HG02973 (cell line): ENCODE measurements at regions not wholly inside any gene's neighbourhood (a gene's known extent, or its start where the extent isn't known, plus 50 kb on each side); places are given as distances from the start of the nearest gene placed in this dataset.
"Not testable (repeated sequence)": the region's sequence is repeated elsewhere in the genome, so short reads cannot be mapped to it uniquely, and the experiment has no call there.

Experiments
- ATAC-seq: cut with Tn5 transposase; IDR thresholded peaks from one replicate; pipeline ENCODE4 v1.9.1; 2021; ENCODE audit warnings: moderate library complexity; ENCODE audit not compliant: unreplicated experiment

DNA sequence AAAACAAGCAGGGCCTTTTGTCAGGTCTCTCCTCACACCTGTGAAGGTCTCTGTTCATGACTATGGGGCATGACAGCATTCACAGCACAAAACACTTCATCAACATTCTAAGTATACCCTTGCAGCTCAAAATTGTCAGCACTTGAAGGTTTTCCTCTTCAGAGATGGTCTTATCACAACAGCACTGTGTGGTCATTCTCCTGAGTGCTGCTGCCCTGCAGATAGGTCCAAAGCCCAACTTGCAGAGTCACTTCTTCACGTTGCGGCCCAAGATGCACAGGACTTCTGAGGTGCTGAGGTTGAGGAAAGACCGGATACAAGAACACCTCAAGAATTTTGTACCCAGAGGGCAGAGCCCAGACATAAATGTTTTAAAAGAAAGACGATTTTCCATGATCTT, 574.5 kb downstream of the UQCRFS1 start:
- ATAC-seq = no peak

DNA sequence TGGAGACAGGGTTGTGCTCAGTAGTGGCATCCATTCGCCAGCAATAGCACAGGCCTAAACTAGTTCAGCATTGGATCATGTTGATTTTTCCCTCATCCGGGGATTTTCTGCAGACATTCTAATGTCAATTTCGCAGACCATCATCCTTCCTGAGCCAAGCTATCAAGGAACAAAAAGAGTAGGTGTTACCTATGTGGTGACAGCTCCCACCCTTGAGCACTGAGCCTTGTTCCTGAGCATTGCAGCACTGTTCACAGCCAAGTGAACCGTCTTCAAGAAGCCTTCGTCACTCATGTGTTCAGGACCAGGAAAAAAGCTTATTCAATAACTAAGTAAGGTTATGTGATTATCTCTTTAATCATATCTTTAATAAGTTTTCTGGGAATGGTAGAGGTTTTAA, 576.2 kb downstream of the UQCRFS1 start:
- ATAC-seq = no peak

DNA sequence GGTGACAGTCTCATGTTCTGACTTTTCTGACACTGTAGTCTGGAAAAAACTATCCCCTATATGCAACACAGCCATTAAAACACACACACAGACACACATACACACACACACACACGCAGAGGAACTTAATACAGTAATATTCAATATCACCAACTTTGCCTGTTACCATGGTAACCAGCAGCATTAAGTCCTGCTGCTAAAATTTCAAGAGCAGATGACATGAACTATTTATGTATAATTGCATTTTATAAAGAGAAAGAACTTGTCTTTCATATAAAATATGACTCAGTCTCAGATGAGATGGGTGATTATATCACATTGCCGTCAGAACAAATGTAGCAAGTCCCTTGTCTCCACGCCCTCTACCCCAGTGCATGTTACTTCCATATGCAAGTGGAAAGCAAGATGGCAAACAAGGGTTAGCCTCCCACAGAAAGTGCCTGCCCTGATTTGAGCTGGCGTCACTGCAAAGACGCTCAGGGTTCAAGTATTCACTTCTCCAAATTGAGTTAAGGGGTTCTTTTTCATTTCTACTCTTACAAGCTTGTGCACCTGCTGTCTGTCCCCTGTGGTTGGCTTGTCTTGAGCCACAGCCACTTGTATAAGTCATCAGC, 576.8 kb downstream of the UQCRFS1 start:
- no peak for ATAC-seq

DNA sequence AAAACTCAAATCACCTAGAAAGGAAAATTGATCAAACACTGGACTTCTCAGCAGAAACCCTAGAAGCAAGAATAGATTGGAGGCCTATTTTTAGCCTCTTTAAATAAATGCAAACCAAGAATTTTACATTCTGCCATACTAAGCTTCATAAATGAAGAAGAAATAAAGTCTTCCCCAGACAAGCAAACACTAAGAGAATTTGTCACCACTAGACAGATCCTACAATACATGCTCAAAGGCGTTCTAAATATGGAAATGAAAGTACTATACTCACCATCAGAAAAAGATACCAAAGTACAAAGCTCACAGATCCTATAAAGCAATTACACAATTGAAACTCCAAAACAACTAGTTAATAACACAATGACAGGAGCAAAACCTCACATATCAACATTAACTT, 578.1 kb downstream of the UQCRFS1 start:
- no peak for ATAC-seq

DNA sequence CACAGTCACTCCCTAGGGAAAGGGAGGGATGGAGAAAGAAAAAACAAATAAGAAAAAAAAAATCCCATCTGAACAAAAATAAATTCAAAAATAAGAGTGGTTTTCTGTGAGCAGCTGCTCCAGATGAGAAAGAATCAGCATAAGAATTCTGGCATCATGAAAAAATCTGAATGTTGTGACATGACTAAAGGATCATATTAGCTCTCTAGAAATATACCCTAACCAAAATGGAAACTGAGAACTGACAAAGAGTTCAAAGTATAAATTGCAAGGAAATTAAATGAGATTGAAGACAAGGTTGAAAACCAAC, 579.0 kb downstream of the UQCRFS1 start:
- ATAC-seq = no peak

DNA sequence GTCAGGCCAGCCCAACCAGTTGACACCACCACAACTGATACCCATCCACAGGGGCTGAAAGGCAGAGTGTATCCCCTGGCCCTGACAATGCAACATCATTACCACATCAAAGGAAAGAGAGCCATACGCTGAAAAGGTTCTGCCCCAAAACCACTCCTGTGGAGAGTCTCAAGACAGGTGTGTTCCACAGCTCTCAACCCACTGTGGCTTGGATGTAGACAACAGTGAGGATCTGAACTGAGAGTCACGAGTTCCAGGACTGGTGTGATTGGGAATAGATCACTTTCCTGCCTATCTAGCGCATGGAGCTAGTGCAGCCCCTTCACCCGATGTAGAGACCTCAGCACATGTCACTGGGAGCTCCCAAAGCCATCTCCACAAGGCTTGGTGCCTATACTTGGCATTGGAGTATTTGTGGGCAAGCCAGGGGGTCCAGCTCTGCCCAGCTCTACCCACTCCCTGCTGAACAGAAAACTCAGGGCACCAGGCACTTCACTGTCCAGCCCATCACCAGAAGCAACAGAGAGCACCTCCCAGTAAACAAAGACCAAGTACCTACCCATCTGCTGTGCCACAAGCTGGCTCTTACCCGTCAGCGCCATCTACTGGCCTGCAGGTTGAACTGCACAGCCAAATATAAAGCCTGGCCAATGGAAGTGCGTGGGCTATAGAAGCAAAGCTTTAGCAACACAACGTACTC, 579.5 kb downstream of the UQCRFS1 start:
- ATAC-seq = no peak

DNA sequence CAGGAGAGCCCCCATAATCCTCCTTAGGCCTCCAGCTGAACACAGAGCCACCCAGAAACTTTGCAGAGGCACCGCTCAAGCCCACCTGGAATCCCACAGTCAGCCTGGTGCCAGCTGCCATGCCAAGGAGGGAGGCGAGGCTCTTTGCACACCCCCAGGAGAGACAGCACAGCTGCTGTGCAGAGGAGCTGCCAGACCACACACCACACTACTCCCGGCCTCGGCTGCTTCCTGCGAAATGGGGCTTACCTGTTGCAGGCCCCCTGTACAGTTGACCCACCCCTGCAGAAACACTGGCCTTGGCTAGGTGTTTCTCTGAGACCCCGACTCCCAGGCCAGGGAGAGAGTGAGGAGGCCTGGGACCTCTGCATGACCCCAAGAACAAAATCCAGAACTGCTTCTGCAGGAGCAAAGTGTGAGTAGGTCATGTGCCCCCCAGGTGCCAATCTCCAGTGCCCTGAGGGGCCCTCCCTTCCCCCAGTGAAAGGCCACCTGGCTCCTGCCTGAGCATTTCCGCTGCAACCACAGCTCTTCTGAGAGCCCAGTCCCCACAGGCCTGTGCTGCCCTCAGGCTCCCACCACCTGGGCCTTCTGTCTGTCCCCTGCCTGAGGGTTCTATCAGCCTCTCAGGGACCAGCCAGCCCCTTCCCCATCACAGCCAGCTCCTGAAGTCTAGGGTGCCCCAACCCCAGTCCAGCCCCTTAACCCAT, 580.4 kb downstream of the UQCRFS1 start:
- no peak for ATAC-seq

DNA sequence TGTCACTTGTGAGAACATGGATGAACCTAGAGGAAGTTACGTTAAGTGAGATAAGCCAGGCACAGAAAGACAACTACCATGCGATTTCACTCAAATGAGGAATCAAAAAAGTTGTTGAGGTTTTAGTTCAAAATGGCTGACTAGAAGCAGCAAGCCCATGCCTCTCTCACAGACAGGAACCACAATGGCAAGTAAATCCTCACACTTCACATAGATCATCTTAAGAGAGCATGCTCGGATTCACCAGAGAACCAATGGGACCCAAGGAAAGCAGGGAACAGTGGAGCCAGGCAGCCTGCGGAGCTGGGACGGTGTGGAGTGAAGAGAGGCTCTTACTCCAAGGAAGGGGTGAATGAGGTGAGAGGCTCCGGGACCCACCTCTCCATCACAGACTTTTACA, 581.0 kb downstream of the UQCRFS1 start:
- no peak for ATAC-seq

DNA sequence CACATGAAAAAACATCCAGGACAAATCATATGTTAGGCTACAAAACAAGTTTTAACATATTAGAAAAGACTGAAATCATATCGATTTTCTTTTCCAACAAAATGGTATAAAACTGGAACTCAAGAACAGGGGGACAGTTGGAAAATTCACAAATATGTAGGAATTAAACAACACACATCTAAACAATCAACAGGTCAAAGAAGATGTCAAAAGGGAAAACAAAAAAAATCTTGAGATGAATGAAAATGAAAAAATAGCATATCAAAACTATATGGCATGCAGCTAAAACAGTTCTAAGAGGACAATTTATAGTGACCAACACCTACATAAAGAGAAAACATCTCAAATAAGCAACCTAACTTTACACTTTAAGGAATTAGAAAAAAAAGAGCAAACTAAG, 585.3 kb downstream of the UQCRFS1 start:
- ATAC-seq = no peak

DNA sequence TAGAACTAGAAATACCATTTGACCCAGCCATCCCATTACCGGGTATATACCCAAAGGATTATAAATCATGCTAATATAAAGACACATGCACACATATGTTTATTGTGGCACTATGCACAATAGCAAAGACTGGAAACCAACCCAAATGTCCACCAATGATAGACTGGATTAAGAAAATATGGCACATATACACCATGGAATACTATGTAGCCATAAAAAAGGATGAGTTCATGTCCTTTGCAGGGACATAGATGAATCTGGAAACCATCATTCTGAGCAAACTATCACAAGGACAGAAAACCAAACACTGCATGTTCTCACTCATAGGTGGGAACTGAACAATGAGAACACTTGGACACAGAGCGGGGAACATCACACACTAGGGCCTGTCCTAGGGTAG, 586.5 kb downstream of the UQCRFS1 start:
- not testable (repeated sequence) for ATAC-seq

DNA sequence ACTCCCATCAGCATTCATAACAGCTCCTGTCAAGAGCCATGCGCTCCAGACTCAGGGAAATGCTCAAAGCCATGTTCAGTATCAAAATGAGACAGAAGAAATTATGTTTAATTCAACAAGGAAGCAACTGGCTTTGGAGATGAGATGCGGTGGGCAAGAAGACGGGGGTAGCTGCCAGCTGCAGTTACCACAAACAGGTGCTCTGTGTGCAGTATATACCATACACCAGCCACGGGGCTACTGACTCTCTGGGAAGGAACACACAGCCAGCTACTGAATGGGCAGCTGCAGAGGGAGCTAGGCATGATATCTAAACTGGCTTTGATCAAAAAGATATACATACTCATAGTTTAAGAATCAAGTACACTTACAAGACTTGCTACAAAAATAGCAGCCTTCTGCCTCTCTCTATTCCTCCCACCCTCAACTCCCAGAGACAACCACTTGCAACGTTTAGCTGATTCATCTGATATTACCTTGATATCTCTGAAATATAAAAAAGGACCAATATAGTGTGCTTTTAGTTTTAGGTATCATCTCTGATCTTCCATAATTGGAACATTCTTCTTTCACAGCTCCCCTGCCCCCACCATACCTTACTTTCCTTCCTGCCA, 593.0 kb downstream of the UQCRFS1 start:
- no peak for ATAC-seq

DNA sequence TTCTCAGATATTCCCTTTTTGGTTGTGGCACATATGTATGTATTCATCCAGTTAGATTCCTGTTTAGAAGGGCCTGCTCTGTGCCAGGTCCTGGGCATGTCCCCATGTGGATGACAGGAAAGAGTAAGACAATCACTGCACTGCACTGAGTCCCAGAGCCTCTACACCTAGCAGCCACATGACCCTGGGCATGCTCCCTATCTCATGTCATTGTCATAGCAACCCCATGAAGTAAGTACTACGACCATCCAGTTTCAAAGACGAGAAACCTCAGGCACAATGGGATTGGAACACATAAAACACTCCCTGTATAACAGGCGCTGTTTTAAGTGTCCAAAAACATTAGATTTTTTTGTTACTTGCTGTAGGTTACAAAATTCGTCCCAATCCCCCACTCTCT, 594.4 kb downstream of the UQCRFS1 start:
- ATAC-seq = no peak

DNA sequence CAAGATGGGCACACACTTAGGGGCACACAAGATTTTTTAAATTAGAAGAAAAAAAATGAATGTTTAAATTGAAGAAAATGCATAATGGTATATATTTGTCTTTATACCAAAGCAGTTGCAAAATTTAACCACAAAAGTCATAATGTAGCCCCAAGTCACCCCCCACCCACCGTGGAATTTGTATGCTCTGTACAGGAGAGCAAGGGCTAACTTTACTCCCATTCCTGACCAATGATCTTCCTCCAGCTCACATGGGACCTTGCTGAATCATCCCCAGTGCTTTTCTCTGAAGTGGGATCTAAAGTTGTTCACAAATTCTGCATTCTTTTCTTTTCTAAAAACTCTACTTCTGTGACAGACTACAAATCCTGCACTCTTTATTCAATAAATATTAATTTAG, 597.0 kb downstream of the UQCRFS1 start:
- no peak for ATAC-seq

DNA sequence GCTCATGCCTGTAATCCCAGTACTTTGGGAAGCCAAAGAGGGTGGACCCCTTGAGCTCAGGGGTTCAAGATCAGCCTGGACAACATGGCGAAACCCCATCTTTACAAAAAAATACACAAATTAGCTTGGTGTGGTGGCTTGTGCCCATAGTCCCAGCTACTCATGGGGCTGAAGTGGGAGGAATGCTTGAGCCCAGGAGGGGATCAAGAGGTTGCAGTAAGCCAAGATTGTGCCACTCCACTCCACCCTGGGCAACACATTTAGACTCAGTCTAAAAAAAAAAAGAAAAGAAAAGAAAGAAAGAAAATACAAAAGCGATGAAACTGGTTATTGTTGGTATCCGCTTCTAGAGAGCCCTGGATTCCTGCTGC, 597.4 kb downstream of the UQCRFS1 start:
- no peak for ATAC-seq

DNA sequence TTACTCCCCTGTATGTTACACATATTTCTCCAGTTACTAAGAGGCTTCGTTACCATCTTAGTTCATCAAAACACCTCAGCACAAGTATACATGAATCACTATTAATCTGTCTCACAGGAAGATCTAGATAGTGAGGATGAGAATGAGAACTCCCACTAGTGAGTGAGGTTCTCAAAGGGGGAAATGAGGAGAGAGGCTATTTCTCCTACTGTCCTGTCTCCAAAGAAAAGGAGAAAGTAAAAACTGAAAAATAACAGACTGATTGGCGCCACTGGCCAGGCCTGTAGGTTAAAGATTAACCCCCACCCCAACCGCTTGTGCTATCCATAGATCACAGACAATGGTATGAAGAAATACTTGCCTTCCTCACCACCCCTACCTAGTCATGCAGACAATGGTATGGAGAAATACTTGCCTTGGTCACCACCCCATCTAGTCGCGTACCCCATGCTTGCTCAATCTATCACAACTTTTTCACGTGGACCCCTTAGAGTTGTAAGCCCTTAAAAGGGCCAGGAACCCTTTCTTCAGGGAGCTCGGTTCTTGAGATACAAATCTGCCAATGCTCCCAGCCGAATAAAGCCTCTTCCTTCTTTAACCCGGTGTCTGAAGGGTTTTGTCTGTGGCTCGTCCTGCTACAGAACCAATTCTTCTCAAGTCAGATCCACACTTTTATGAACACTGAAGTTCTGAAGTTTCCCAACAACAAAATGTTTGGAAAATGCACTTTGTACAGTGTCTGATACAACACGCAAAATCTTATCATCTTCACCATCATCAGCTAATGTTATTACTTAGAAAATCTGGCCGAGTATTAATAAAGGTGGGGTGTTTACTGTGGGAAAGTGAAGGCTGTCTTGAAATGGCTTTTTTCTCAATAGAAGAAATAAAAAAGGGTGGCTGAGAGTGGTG, 598.1 kb downstream of the UQCRFS1 start:
- ATAC-seq = no peak

DNA sequence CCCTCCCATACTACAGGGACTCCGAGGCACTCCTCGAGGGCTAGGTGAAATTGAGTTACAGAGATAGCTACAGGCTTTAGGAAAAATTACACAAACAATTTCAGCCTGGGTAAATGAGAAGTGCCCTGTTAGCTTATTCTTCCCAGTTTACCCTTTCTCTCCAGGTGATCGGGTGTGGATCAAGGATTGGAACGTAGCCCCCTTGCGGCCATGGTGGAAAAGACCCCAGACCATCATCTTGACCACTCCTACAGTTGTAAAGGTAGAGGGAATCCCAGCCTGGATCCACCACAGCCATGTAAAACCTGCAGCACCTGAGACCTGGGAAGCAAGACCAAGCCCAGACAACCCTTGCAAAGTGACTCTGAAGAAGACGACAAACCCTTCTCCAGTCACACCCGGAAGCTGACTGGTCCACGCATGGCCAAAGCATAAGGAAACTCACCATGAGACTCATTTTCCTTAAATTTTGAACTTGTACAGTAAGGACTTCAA, 600.6 kb downstream of the UQCRFS1 start:
- no peak for ATAC-seq

DNA sequence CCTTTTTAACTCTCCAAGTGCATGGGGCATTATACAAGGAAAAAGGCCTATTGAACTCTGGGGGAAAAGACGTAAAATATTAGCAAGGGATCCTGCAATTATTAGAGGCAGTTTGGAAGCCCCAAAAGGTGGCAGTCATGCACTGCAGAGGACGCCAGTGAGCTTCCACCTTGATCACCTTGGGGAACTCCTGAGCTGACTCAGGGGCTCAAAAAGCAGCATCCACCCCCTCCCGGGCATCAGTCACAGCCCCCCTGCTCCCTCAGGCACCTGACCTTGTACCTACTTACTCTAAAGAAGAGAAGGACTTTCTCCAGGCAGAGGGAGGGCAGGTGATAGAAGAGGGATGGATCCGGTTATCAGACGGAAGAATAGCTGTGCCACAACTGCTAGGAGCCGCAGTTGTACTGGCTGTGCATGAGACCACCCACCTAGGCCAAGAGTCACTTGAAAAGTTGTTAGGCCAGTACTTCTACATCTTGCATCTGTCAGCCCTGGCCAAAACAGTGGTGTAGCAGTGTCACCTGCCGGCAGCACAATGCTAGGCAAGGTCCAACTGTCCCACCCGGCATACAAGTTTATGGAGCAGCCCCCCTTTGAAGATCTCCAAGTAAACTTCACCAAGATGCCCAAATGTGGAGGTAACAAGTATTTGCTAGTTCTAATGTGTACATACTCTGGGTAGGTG, 601.6 kb downstream of the UQCRFS1 start:
- not testable (repeated sequence) for ATAC-seq

DNA sequence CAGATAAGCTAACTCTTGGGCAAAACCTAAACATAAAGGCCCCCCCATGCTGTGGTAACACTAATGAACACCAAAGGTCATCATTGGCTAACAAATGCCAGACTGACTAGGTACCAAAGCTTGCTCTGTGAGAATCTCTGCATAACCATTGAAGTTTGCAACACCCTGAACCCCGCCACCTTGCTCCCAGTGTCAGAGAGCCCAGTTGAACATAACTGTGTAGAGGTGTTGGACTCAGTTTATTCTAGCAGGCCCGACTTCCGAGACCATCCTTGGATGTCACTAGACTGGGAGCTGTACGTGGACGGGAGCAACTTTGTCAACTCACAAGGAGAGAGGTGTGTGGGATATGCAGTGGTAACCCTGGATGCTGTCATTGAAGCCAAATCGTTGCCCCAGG, 602.2 kb downstream of the UQCRFS1 start:
- no peak for ATAC-seq

DNA sequence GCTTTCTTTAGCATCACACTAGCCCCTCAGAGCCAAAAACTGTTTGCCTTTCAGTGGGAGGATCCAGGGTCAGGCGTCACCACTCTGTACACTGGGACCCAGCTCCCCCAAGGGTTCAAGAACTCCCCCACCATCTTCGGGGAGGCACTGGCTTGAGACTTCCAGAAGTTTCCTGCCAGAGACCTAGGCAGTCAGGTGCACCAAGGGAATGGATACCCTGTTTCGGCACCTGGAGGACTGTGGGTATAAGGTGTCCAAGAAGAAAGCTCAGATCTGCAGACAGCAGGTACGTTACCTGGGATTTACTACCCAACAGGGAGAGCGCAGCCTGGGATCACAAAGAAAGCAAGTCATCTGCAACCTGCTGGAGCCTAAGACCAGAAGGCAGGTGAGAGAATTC, 603.0 kb downstream of the UQCRFS1 start:
- ATAC-seq = no peak

DNA sequence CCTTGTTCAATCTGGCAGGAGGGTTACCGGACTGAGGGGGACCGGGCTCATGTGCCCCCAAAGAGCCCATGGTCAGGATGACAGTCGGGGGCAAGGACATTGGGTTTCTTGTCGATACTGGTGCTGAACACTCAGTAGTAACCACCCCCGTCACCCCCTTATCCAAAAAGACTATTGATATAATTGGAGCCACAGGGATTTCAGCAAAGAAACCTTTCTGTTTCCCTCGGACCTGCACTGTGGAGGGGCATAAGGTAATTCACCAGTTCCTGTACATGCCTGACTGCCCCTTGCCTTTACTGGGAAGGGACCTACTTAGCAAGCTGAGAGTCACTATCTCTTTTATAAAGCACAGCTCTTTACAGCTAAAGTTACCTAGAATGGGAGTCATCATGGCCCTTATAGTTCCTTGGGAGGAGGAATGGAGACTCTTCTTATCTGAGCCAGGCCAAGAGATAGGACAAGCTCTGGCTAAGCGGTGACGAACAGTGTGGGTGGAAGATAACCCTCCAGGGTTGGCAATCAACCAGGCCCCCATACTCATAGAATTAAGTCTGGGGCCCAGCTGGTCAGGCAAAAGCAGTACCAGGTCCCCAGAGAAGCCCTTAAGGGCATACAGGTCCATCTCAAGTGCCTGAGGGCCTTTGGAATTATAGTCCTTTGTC, 603.7 kb downstream of the UQCRFS1 start:
- ATAC-seq = no peak
